ENCODE measurements at regions not wholly inside any gene's neighbourhood (a gene's known extent, or its start where the extent isn't known, plus 50 kb on each side); places are given as distances from the start of the nearest gene placed in this dataset.

- TF ChIP-seq SUZ12 (IDR thresholded peaks at IDR 0.05) = no peak
- no peak for TF ChIP-seq ELF4 (IDR thresholded peaks at IDR 0.05)
These were observed 2049.5 kb upstream of the PRR20A start for GRCh38 chr13:55091172-55091571.
